Heart right ventricle (tissue), 16 donors: ENCODE measurements at regions not wholly inside any gene's neighbourhood (a gene's known extent, or its start where the extent isn't known, plus 50 kb on each side); places are given as distances from the start of the nearest gene placed in this dataset.

Source experiments
- ATAC-seq, 8 donors: fragments of 200-7000 bp; cut with Tn5 transposase; one replicate each; pipeline ENCODE4 v1.9.1; 2020; ENCODE audit warnings: mild to moderate bottlenecking in 8 of 8, moderate library complexity in 8 of 8, moderate number of reproducible peaks in 1 of 8
- DNase-seq, 2 donors: peaks; one replicate each; pipeline ENCODE4 v3.0.0-alpha.2; 2020
- H3K27ac ChIP-seq, 10 donors: fragments of 200-600 bp; sonication (generic) in 2 of 10; one replicate each; pipeline versions ENCODE4 v1.5.0 to v1.8.0; 2020 to 2022; ENCODE audit warnings: mild to moderate bottlenecking in 3 of 10
- H3K27me3 ChIP-seq, 7 donors: fragments of 200-600 bp; one replicate each; pipeline ENCODE4 v1.8.0; 2021 to 2022; ENCODE audit warnings: mild to moderate bottlenecking in 2 of 7
- H3K36me3 ChIP-seq, 9 donors: fragments of 200-600 bp; sonication (generic) in 1 of 9; one replicate each; pipeline versions ENCODE4 v1.5.0 to v1.8.0; 2020 to 2022; ENCODE audit warnings: mild to moderate bottlenecking in 2 of 9
- H3K4me1 ChIP-seq, 9 donors: fragments of 200-600 bp; sonication (generic) in 1 of 9; one replicate each; pipeline versions ENCODE4 v1.5.0 to v1.8.0; 2020 to 2022; ENCODE audit warnings: mild to moderate bottlenecking in 4 of 9
- H3K4me3 ChIP-seq, 10 donors: fragments of 200-600 bp; sonication (generic) in 2 of 10; one replicate each; pipeline versions ENCODE4 v1.5.0 to v1.8.0; 2020 to 2022; ENCODE audit warnings: mild to moderate bottlenecking in 7 of 10, moderate library complexity in 2 of 10
- H3K9me3 ChIP-seq, 11 donors: fragments of 200-600 bp in 10 of 11; sonication (generic) in 2 of 11; one replicate each; pipeline versions ENCODE4 v1.5.0 to v1.8.0; 2013 to 2022; ENCODE audit warnings: mild to moderate bottlenecking in 2 of 11, control low read depth in 1 of 11, moderate library complexity in 1 of 11
- WGBS, 2 donors: extraction: QIAGEN DNeasy Blood & Tissue Kit; methylation state at CpG; one replicate each; pipeline ENCODE4 v1.1.7; 2013; ENCODE audit warnings: inconsistent platforms in 1 of 2; 5-methylcytosine and 5-hydroxymethylcytosine counted together
- intact Hi-C, 10 donors: fragments of 100-400 bp; cut with DNase I; formaldehyde crosslinking; loops; one replicate each; pipeline versions ENCODE4 v1.11.1 to v1.14.2; 2022
- TF ChIP-seq, protein P1 (sequence below), 9 donors: fragments of 200-600 bp; sonication (generic) in 2 of 9; IDR thresholded peaks; one replicate each; pipeline versions ENCODE4 v1.5.0 to v1.8.0; 2021 to 2022; ENCODE audit warnings: antibody characterized with exemption in 9 of 9, mild to moderate bottlenecking in 5 of 9, moderate library complexity in 1 of 9
- donor health status: Arrhythmogenic right ventricular cardiomyopathy.
- donor health status: ischemic (EF 13 %, LVEDD 7.1; RV severe dilation, severe dysfunction).
- donor health status: healthy with polysubstance abuse.
- donor health status: DM: no; HTN: yes; CAD: no.
- donor health status: DM: no; HTN: no; CAD: no.
- donor health status: ischemic (EF 25% LVEDD 6.9; RV normal size, moderate dysfunction).
- donor health status: ischemic (EF 25% LVEDD 5.7; RV mildly dilated, moderate dysfunction).
- donor health status: healthy.
- donor health status: DM: yes; HTN: yes; CAD: no.
- donor health status: Ischemic cardiomyopathy.
- donor health status: ischemic (EF 35%, LVEDD 5.7; RV mildly dilated, moderate dysfunction).
- donor health status: nonischemic (EF 11% LVEDD 7.7; RV severe dilation, severe dysfunction).
- donor health status: DM: yes; HTN: yes; CAD: no.
- donor health status: PGD.
- donor health status: ischemic (EF 29% LVEDD 5.4; RV normal size, mild dysfunction).
- donor health status: nonischemic (EF 23%, LVEDD 6.1; RV moderate dilation, normal function).

DNA sequence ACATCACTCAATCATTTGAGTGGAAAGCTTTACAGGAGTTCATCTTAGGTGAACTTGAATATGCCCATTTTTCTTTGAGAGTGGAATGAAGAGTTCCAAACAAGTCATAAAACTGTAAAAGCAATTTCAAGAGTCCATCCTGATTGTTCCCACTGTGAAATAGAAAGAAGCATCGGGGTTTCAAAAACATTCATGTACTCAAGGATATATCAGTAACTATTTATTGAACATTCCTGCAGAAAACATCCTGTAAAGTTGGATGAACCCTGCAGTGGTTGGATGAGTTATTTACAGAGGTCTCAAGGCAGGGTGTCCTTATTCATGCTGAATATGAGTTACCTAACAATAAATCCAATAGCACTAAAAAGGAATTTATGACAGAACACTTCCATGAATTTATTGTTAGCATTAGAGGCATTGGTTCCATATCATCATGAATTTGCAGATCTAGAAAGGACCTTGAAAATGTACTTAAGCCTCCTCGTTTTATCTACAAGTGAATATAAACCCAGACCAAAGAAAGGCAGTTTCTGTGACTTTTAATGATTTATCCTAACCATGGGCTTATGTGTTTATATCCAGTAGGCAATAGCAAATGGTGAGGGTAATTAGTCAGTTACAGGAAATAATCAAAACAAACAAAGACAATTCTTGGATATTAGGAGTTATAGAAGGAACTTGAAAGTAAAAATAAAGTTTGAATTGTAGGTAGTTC is 361.9 kb upstream of the KCNMB2 start:
- H3K27me3 ChIP-seq: no peaks in the 10 kb centered on the region
- ATAC-seq (no peak), DNase-seq (no peak)
- TF ChIP-seq, protein P1, sequence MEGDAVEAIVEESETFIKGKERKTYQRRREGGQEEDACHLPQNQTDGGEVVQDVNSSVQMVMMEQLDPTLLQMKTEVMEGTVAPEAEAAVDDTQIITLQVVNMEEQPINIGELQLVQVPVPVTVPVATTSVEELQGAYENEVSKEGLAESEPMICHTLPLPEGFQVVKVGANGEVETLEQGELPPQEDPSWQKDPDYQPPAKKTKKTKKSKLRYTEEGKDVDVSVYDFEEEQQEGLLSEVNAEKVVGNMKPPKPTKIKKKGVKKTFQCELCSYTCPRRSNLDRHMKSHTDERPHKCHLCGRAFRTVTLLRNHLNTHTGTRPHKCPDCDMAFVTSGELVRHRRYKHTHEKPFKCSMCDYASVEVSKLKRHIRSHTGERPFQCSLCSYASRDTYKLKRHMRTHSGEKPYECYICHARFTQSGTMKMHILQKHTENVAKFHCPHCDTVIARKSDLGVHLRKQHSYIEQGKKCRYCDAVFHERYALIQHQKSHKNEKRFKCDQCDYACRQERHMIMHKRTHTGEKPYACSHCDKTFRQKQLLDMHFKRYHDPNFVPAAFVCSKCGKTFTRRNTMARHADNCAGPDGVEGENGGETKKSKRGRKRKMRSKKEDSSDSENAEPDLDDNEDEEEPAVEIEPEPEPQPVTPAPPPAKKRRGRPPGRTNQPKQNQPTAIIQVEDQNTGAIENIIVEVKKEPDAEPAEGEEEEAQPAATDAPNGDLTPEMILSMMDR (IDR thresholded peaks at IDR 0.05): no peak
- H3K4me3 ChIP-seq: no peak overlapping the region
- H3K36me3 ChIP-seq: no peaks in the 10 kb centered on the region
- 79 to 89% methylated on average over 2 of the region's 2 CpGs for WGBS, 2 donors
- peaks cover 0 to 23% (median 17%) of the 10 kb centered on the region in 9 donors for H3K4me1 ChIP-seq
- intact Hi-C loops: no loop called here
- no peak overlapping the region for H3K27ac ChIP-seq
- no peaks in the 10 kb centered on the region for H3K9me3 ChIP-seq

DNA sequence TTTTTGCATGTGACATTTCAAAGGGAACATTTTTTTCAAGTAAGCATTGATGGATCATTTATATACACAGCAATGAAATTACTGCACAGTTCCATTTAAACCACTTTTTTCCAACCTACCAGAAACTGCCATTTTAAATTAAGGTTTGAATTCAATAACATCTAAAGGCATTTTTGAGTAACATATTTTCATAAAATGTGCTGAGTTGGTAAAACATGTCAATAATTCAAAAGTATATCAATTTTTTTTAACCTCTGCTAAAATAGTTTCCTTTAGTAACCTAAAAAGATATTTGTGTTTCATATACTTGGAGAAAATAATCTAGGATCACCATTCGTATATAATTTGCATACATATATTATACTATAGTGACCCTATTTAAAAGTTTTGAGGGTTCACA is 355.1 kb upstream of the KCNMB2 start:
- TF ChIP-seq, protein P1 (IDR thresholded peaks at IDR 0.05): no peak
- H3K4me1 ChIP-seq: peaks cover 0 to 14% (median 6%) of the 10 kb centered on the region in 9 donors
- H3K27ac ChIP-seq: no peak overlapping the region
- no peak overlapping the region for H3K4me3 ChIP-seq
- WGBS, 2 donors: 92 to 95% methylated on average over 1 of the region's 1 CpG
- ATAC-seq (no peak), DNase-seq (no peak)
- no peaks in the 10 kb centered on the region for H3K36me3 ChIP-seq
- intact Hi-C loops: no loop called here
- no peaks in the 10 kb centered on the region for H3K27me3 ChIP-seq
- H3K9me3 ChIP-seq: no peaks in the 10 kb centered on the region

DNA sequence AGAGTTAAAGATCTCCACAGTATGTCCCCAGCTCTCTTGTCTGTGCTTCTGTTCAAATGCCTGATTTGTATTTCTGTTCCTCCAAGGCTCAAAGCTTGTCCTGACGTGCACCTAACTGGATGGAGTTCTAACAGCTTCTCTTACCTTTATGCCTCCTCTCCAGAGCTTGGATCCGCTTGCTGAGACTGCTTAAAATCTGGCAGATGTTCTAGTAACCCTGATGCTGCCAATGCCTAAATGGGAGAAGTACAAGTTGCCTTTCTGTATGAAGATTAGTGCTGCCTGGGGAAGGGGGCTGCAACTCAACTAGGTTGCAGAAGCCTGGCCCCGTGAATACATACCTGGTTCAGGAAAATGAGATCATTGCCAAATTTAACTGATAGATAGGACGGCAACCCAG is 354.5 kb upstream of the KCNMB2 start:
- peak in 2 of 8 donors; percentile 37 to 39 for ATAC-seq

DNA sequence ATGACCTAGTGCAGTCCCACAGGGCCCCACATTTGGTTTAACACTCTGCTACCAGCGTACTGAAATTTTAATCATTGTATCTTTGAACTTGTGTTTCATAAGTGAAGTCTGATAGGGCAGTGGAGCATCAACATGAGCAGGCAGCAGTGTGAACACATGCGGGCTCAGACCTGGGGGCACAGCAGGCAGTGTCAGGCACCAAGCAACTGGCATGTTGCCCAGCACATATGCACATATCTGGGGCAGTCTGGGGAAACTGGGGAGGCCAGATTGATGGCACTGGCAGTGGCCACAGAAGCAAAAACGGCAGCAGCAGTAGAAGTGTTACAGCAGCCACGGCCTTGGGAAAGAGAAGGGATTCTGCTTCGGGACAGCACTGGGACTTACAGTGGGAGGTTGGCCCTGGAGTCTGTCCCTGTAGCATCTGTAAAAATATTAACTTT is 353.9 kb upstream of the KCNMB2 start:
- H3K36me3 ChIP-seq: no peaks in the 10 kb centered on the region

More for the DNA sequence above, 354.5 kb upstream of the KCNMB2 start:
- DNase-seq: no peak
- Histone ChIP-seq H3K27ac (peak overlapping the region in 1 of 10 donors; percentile 16), H3K36me3 (no peaks in the 10 kb centered on the region), H3K9me3 (no peaks in the 10 kb centered on the region), H3K4me3 (no peak overlapping the region), H3K4me1 (peaks cover 0 to 14% (median 6%) of the 10 kb centered on the region in 9 donors), H3K27me3 (no peaks in the 10 kb centered on the region)
- 38 to 63% methylated on average over 4 of the region's 4 CpGs for WGBS, 2 donors
- TF ChIP-seq, protein P1 (IDR thresholded peaks at IDR 0.05): no peak
- intact Hi-C loops: no loop called here

More for the DNA sequence above, 353.9 kb upstream of the KCNMB2 start:
- peak in 6 of 8 donors; percentile 25 to 70 (median 55) for ATAC-seq
- no peaks in the 10 kb centered on the region for H3K27me3 ChIP-seq
- H3K4me3 ChIP-seq: no peak overlapping the region
- 34 to 44% methylated on average over 5 of the region's 5 CpGs for WGBS, 2 donors
- peak overlapping the region in 1 of 10 donors; percentile 16 for H3K27ac ChIP-seq
- intact Hi-C loops: no loop called here
- no peaks in the 10 kb centered on the region for H3K9me3 ChIP-seq
- H3K4me1 ChIP-seq: peaks cover 0 to 14% (median 6%) of the 10 kb centered on the region in 9 donors
- TF ChIP-seq, protein P1 (IDR thresholded peaks at IDR 0.05): no peak
- DNase-seq: peak in 1 of 2 donors; percentile 15
